RKO (cell line): ENCODE measurements at regions not wholly inside any gene's neighbourhood (a gene's known extent, or its start where the extent isn't known, plus 50 kb on each side); places are given as distances from the start of the nearest gene placed in this dataset.
A peak's percentile ranks its signal among the peaks of the same experiment; 100 is the strongest.
"Not testable (repeated sequence)": the region's sequence is repeated elsewhere in the genome, so short reads cannot be mapped to it uniquely, and the experiment has no call there.

ENCODE experiments used
- DNase-seq: peaks from one replicate; pipeline ENCODE4 v3.0.0-alpha.2; 2016; ENCODE audit warnings: low spot score

GRCh38 chr2:38146907-38147307 lies 71.0 kb upstream of the CYP1B1 start:
- DNase-seq, result peak; percentile 77

- DNase-seq, result no peak
Measured at GRCh38 chr2:38146275-38146906, 70.4 kb upstream of the CYP1B1 start.

- DNase-seq, result no peak
Measured at GRCh38 chr2:38145236-38145635, 69.3 kb upstream of the CYP1B1 start.

- no peak for DNase-seq
Measured at GRCh38 chr2:38142627-38143026, 66.7 kb upstream of the CYP1B1 start.

GRCh38 chr2:38141501-38141900 lies 65.5 kb upstream of the CYP1B1 start:
- no peak for DNase-seq

- DNase-seq, result no peak
Measured at GRCh38 chr2:38138996-38139395, 63.0 kb upstream of the CYP1B1 start.

- no peak for DNase-seq
Measured at GRCh38 chr2:38138419-38138818, 62.5 kb upstream of the CYP1B1 start.

GRCh38 chr2:38137958-38138357 lies 62.0 kb upstream of the CYP1B1 start:
- not testable (repeated sequence) for DNase-seq

- DNase-seq, result no peak
Measured at GRCh38 chr2:38131676-38132075, 55.7 kb upstream of the CYP1B1 start.

GRCh38 chr2:38130876-38131275 lies 54.9 kb upstream of the CYP1B1 start:
- no peak for DNase-seq

GRCh38 chr2:38129987-38130386 lies 54.0 kb upstream of the CYP1B1 start:
- no peak for DNase-seq

- DNase-seq, result no peak
Measured at GRCh38 chr2:38129481-38129880, 53.5 kb upstream of the CYP1B1 start.

GRCh38 chr2:38128653-38129052 lies 52.7 kb upstream of the CYP1B1 start:
- DNase-seq, result no peak

GRCh38 chr2:38127277-38127676 lies 51.3 kb upstream of the CYP1B1 start:
- DNase-seq, result no peak

- DNase-seq, result no peak
Measured at GRCh38 chr2:38125842-38126241, 49.9 kb upstream of the CYP1B1 start.
